GM19351 (cell line): ENCODE measurements at regions not wholly inside any gene's neighbourhood (a gene's known extent, or its start where the extent isn't known, plus 50 kb on each side); places are given as distances from the start of the nearest gene placed in this dataset.

Experiments used
- ATAC-seq: cut with Tn5 transposase; IDR thresholded peaks from one replicate; pipeline ENCODE4 v1.9.1; 2021; ENCODE audit warnings: mild to moderate bottlenecking, moderate library complexity; ENCODE audit not compliant: unreplicated experiment

- ATAC-seq, result peak; percentile 45
Observed at GRCh38 chr3:147838652-147839051, 429.5 kb downstream of the ZIC1 start.

- ATAC-seq, result no peak
Observed at GRCh38 chr3:147843331-147843730, 434.2 kb downstream of the ZIC1 start.

GRCh38 chr3:147846293-147846692 is 437.1 kb downstream of the ZIC1 start:
- ATAC-seq, result no peak

- no peak for ATAC-seq
Observed at GRCh38 chr3:147846854-147847478, 437.8 kb downstream of the ZIC1 start.

- ATAC-seq, result no peak
Observed at GRCh38 chr3:147851062-147851461, 441.9 kb downstream of the ZIC1 start.

GRCh38 chr3:147854542-147854941 is 445.4 kb downstream of the ZIC1 start:
- ATAC-seq, result no peak

GRCh38 chr3:147864754-147865354 is 455.7 kb downstream of the ZIC1 start:
- ATAC-seq, result no peak

- no peak for ATAC-seq
Observed at GRCh38 chr3:147866561-147866960, 457.4 kb downstream of the ZIC1 start.

GRCh38 chr3:147872568-147872967 is 463.4 kb downstream of the ZIC1 start:
- ATAC-seq, result no peak

GRCh38 chr3:147875498-147875897 is 466.3 kb downstream of the ZIC1 start:
- ATAC-seq, result no peak

GRCh38 chr3:147881933-147882332 is 472.8 kb downstream of the ZIC1 start:
- ATAC-seq, result no peak

GRCh38 chr3:147886879-147887278 is 477.7 kb downstream of the ZIC1 start:
- ATAC-seq, result no peak

- ATAC-seq, result no peak
Observed at GRCh38 chr3:147887797-147888196, 478.6 kb downstream of the ZIC1 start.

- ATAC-seq, result no peak
Observed at GRCh38 chr3:147890114-147890513, 480.9 kb downstream of the ZIC1 start.

GRCh38 chr3:147895509-147895908 is 486.3 kb downstream of the ZIC1 start:
- no peak for ATAC-seq

- no peak for ATAC-seq
Observed at GRCh38 chr3:147900851-147901250, 491.7 kb downstream of the ZIC1 start.

GRCh38 chr3:147903026-147903425 is 493.9 kb downstream of the ZIC1 start:
- ATAC-seq, result no peak

- no peak for ATAC-seq
Observed at GRCh38 chr3:147904421-147904820, 495.3 kb downstream of the ZIC1 start.

- ATAC-seq, result no peak
Observed at GRCh38 chr3:147906285-147906684, 497.1 kb downstream of the ZIC1 start.

GRCh38 chr3:147914532-147914931 is 505.4 kb downstream of the ZIC1 start:
- no peak for ATAC-seq

- no peak for ATAC-seq
Observed at GRCh38 chr3:147915057-147915456, 505.9 kb downstream of the ZIC1 start.

GRCh38 chr3:147919496-147919895 is 510.3 kb downstream of the ZIC1 start:
- no peak for ATAC-seq

- ATAC-seq, result no peak
Observed at GRCh38 chr3:147921051-147921450, 511.9 kb downstream of the ZIC1 start.
